GM12878 (cell line): ENCODE measurements at regions not wholly inside any gene's neighbourhood (a gene's known extent, or its start where the extent isn't known, plus 50 kb on each side); places are given as distances from the start of the nearest gene placed in this dataset.

Experiments used
- ATAC-seq: fragments of 200-7000 bp; cut with Tn5 transposase; 3 replicates; pipeline ENCODE4 v1.9.1; 2020; ENCODE audit warnings: mild to moderate bottlenecking, moderate library complexity
- BruUV-seq: library from RNA; stranded (reverse); fragments of 400-500 nt; replicated peaks from 2 replicates; lab custom pipeline; 2021; lab: Mats Ljungman, UMichigan
- CTCF ChIA-PET: fragments of 300-600 bp; sonication (Branson Sonifier 250); formaldehyde crosslinking; extraction: SDS; loops from one replicate; lab custom pipeline; 2021; ENCODE audit warnings: inconsistent platforms; lab: Yijun Ruan, JAX
- POLR2A ChIA-PET: fragments of 350-600 bp; formaldehyde crosslinking; extraction: SDS; loops from one replicate; lab custom pipeline; 2021; ENCODE audit warnings: inconsistent platforms; lab: Charles Lee
- RAD21 ChIA-PET: fragments of 300-600 bp; sonication (Branson Sonifier 250); formaldehyde crosslinking; loops from one replicate; lab custom pipeline; 2023; ENCODE audit warnings: antibody characterized with exemption; ENCODE audit not compliant: unreplicated experiment; lab: Charles Lee
- SMC1A ChIA-PET: fragments of 300-600 bp; sonication (Branson Sonifier 250); formaldehyde crosslinking; loops from one replicate; lab custom pipeline; 2023; ENCODE audit not compliant: unreplicated experiment, uncharacterized antibody; lab: Charles Lee
- DNase-seq: peaks from one replicate; pipeline ENCODE4 v3.0.0-alpha.2; 2011; ENCODE audit warnings: low read depth, low spot score
- FAIRE-seq: peaks from 3 replicates; lab custom pipeline; 2011; peaks lifted over from hg19 to GRCh38; lab: Jason Lieb, UNC
- H2AFZ ChIP-seq: 2 replicates; pipeline ENCODE4 v1.6.0; 2011; ENCODE audit warnings: low read depth, low read length, control low read depth; ENCODE audit not compliant: control insufficient read depth
- H3K27ac ChIP-seq: 2 replicates; pipeline ENCODE4 v1.5.1; 2011; ENCODE audit warnings: control low read depth; ENCODE audit not compliant: control insufficient read depth, insufficient read depth
- H3K27me3 ChIP-seq, 2 experiments: replicated peaks in 1 of 2; 2 replicates each; pipeline versions ENCODE4 v1.6.0 to v1.6.1; 2011; ENCODE audit warnings: low read length in 1 of 2; ENCODE audit not compliant: control insufficient read depth in 2 of 2, insufficient read depth in 2 of 2
- H3K36me3 ChIP-seq, 2 experiments: 2 replicates each; pipeline ENCODE4 v1.5.1; 2011; ENCODE audit warnings: low read length in 1 of 2; ENCODE audit not compliant: control insufficient read depth in 2 of 2, insufficient read depth in 2 of 2
- H3K4me1 ChIP-seq: 2 replicates; pipeline ENCODE4 v1.6.1; 2011; ENCODE audit warnings: mild to moderate bottlenecking, low read length, moderate library complexity, mixed read lengths; ENCODE audit not compliant: control insufficient read depth, insufficient read depth
- H3K4me2 ChIP-seq: 2 replicates; pipeline ENCODE4 v1.6.0; 2011; ENCODE audit warnings: control low read depth; ENCODE audit not compliant: control insufficient read depth, insufficient read depth
- H3K4me3 ChIP-seq: fragments of 200-600 bp; sonication (generic); 2 replicates; pipeline ENCODE4 v1.5.1; 2016
- H3K79me2 ChIP-seq: 2 replicates; pipeline ENCODE4 v1.6.0; 2011; ENCODE audit warnings: low read length; ENCODE audit not compliant: control insufficient read depth, insufficient read depth
- H3K9ac ChIP-seq: 2 replicates; pipeline ENCODE4 v1.8.0; 2011; ENCODE audit warnings: low read length, control low read depth, mixed read lengths; ENCODE audit not compliant: control insufficient read depth, insufficient read depth
- H3K9me3 ChIP-seq: replicated peaks from 3 replicates; pipeline ENCODE4 v1.5.1; 2011; ENCODE audit warnings: mild to moderate bottlenecking, low read length; ENCODE audit not compliant: control insufficient read depth, insufficient read depth
- H4K20me1 ChIP-seq: 2 replicates; pipeline ENCODE4 v1.6.0; 2011; ENCODE audit not compliant: control insufficient read depth, insufficient read depth
- TCF7 ChIP-seq: IDR thresholded peaks from 2 replicates; pipeline ENCODE4 v1.6.1; 2014; ENCODE audit warnings: antibody characterized with exemption, borderline replicate concordance
- ZNF384 ChIP-seq: IDR thresholded peaks from 2 replicates; pipeline ENCODE4 v1.6.1; 2012; ENCODE audit warnings: low read depth, mild to moderate bottlenecking, low read length, improper control_type of control experiment, borderline replicate concordance
- WGBS: methylation state at CpG from one replicate; pipeline ENCODE4 v1.1.6; 2016; ENCODE audit warnings: low lambda C conversion rate; ENCODE audit not compliant: insufficient replicate concordance, insufficient coverage; ENCODE audit errors: missing lambda C conversion rate; 5-methylcytosine and 5-hydroxymethylcytosine counted together
- in situ Hi-C: fragments of 300-500 bp; cut with MboI; formaldehyde crosslinking; loops from 9 replicates; pipeline ENCODE4 v1.14.3; 2018; ENCODE audit warnings: mixed read lengths
- intact Hi-C: fragments of 100-400 bp; cut with micrococcal nuclease; formaldehyde crosslinking; loops from one replicate; pipeline ENCODE4 v1.14.2; 2022; ENCODE audit not compliant: unreplicated experiment
- TF ChIP-seq, protein P1 (sequence below): IDR thresholded peaks from 2 replicates; pipeline ENCODE4 v1.6.1; 2012; ENCODE audit warnings: mild to moderate bottlenecking, low read depth, low read length

- ChIA-PET SMC1A (interaction anchor here (0.6 kb wide), 1 partner anchor 1370 kb away, joined by 3 read pairs; no protein-coding TSS in a partner anchor), CTCF (no interaction called here), POLR2A (no interaction called here), RAD21 (no interaction called here)
- WGBS, result 11% methylated on average over 2 of the region's 2 CpGs
- Histone ChIP-seq H2AFZ (no peak overlapping the region), H3K4me2 (no peak overlapping the region), H4K20me1 (no peaks in the 10 kb centered on the region), H3K9ac (no peak overlapping the region), H3K9me3 (no peaks in the 10 kb centered on the region), H3K4me1 (no peaks in the 10 kb centered on the region), H3K79me2 (no peaks in the 10 kb centered on the region), H3K36me3 (no peaks in the 10 kb centered on the region), H3K4me3 (no peak overlapping the region), H3K27me3 (no peaks in the 10 kb centered on the region), H3K27ac (no peak overlapping the region)
- ATAC-seq, result no peak
- TF ChIP-seq TCF7, result no peak
- TF ChIP-seq, protein P1, sequence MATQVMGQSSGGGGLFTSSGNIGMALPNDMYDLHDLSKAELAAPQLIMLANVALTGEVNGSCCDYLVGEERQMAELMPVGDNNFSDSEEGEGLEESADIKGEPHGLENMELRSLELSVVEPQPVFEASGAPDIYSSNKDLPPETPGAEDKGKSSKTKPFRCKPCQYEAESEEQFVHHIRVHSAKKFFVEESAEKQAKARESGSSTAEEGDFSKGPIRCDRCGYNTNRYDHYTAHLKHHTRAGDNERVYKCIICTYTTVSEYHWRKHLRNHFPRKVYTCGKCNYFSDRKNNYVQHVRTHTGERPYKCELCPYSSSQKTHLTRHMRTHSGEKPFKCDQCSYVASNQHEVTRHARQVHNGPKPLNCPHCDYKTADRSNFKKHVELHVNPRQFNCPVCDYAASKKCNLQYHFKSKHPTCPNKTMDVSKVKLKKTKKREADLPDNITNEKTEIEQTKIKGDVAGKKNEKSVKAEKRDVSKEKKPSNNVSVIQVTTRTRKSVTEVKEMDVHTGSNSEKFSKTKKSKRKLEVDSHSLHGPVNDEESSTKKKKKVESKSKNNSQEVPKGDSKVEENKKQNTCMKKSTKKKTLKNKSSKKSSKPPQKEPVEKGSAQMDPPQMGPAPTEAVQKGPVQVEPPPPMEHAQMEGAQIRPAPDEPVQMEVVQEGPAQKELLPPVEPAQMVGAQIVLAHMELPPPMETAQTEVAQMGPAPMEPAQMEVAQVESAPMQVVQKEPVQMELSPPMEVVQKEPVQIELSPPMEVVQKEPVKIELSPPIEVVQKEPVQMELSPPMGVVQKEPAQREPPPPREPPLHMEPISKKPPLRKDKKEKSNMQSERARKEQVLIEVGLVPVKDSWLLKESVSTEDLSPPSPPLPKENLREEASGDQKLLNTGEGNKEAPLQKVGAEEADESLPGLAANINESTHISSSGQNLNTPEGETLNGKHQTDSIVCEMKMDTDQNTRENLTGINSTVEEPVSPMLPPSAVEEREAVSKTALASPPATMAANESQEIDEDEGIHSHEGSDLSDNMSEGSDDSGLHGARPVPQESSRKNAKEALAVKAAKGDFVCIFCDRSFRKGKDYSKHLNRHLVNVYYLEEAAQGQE, result no peak
- no peak for TF ChIP-seq ZNF384
- BruUV-seq, result no TSS peak
- in situ Hi-C loops, result loop anchor here (25.0 kb wide), 1 partner anchor 1704 kb away; no protein-coding TSS in a partner anchor
- FAIRE-seq, result no peak
- no peak for DNase-seq
- intact Hi-C loops, result no loop called here
These were observed 58.1 kb upstream of the IRX6 start for GRCh38 chr16:55265926-55266325.
